Lower lobe of right lung (tissue), 2 donors: ENCODE measurements at regions not wholly inside any gene's neighbourhood (a gene's known extent, or its start where the extent isn't known, plus 50 kb on each side); places are given as distances from the start of the nearest gene placed in this dataset.

Experiments
- ATAC-seq, 2 donors: fragments of 200-7000 bp; cut with Tn5 transposase; one replicate each; pipeline ENCODE4 v1.9.1; 2020 to 2022; ENCODE audit warnings: mild to moderate bottlenecking in 2 of 2, moderate library complexity in 2 of 2
- DNase-seq: peaks from one replicate; pipeline ENCODE4 v3.0.0-alpha.2; 2020
- H3K27ac ChIP-seq: fragments of 200-600 bp; one replicate; pipeline ENCODE4 v1.8.0; 2022
- H3K27me3 ChIP-seq: fragments of 200-600 bp; one replicate; pipeline ENCODE4 v1.8.0; 2022; ENCODE audit warnings: low read depth
- H3K36me3 ChIP-seq: fragments of 200-600 bp; one replicate; pipeline ENCODE4 v1.8.0; 2022; ENCODE audit warnings: mild to moderate bottlenecking
- H3K4me1 ChIP-seq: fragments of 200-600 bp; one replicate; pipeline ENCODE4 v1.8.0; 2022
- H3K4me3 ChIP-seq: fragments of 200-600 bp; one replicate; pipeline ENCODE4 v1.8.0; 2022; ENCODE audit warnings: mild to moderate bottlenecking
- H3K9me3 ChIP-seq: fragments of 200-600 bp; one replicate; pipeline ENCODE4 v1.8.0; 2022
- intact Hi-C: fragments of 100-400 bp; cut with DNase I; formaldehyde crosslinking; loops from one replicate; pipeline ENCODE4 v1.11.0; 2022
- TF ChIP-seq, protein P1 (sequence below): fragments of 200-600 bp; IDR thresholded peaks from one replicate; pipeline ENCODE4 v1.8.0; 2022; ENCODE audit warnings: antibody characterized with exemption, mild to moderate bottlenecking
- donor health status: DM: no; HTN: yes; CAD: no; lungs with severe emphysema.

DNA sequence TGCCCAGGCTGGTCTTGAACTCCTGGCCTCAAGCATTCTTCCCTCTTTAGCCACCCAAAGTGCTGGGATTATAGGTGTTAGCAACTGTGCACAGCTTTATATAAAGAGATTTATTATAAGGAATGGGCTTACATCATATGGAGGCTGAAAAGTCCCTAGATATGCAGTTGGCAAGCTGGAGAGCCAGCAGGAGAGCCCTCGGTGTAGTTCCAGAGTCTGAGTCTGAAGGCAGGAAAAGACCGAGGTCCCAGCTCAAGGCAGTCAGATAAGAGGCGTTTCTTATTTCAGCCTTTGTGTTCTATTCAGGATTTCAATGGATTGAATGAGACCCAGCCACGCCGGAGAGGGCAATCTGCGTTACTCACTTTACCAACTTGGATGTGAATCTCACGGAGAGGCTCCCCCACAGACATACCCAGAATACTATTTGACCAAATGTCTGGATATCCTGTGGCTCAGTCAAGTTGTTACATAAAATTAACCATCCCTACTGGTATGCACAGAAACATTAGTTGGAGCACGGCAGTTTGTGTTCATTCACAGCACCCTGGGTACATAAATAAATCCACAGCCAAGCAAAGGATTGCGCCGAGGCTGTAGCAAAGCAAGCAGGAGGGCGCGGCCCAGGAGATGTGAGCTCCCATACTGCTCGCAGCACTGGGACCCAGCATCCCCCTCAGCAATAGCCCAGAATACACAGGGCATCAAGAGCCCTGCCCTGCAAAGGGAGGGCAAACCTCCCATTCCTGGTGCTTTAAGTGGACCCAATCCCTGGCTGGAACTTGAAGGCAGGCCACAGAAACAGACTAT, 158.4 kb upstream of the ZNF32 start:
- DNase-seq, result no peak
- H3K27me3 ChIP-seq, result no peaks in the 10 kb centered on the region
- H3K4me3 ChIP-seq, result no peak overlapping the region
- ATAC-seq, result no peak
- no peak overlapping the region for H3K27ac ChIP-seq
- intact Hi-C loops, result no loop called here
- TF ChIP-seq, protein P1, sequence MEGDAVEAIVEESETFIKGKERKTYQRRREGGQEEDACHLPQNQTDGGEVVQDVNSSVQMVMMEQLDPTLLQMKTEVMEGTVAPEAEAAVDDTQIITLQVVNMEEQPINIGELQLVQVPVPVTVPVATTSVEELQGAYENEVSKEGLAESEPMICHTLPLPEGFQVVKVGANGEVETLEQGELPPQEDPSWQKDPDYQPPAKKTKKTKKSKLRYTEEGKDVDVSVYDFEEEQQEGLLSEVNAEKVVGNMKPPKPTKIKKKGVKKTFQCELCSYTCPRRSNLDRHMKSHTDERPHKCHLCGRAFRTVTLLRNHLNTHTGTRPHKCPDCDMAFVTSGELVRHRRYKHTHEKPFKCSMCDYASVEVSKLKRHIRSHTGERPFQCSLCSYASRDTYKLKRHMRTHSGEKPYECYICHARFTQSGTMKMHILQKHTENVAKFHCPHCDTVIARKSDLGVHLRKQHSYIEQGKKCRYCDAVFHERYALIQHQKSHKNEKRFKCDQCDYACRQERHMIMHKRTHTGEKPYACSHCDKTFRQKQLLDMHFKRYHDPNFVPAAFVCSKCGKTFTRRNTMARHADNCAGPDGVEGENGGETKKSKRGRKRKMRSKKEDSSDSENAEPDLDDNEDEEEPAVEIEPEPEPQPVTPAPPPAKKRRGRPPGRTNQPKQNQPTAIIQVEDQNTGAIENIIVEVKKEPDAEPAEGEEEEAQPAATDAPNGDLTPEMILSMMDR, result no peak
- H3K4me1 ChIP-seq, result peaks cover 14% of the 10 kb centered on the region
- H3K36me3 ChIP-seq, result no peaks in the 10 kb centered on the region
- no peaks in the 10 kb centered on the region for H3K9me3 ChIP-seq

DNA sequence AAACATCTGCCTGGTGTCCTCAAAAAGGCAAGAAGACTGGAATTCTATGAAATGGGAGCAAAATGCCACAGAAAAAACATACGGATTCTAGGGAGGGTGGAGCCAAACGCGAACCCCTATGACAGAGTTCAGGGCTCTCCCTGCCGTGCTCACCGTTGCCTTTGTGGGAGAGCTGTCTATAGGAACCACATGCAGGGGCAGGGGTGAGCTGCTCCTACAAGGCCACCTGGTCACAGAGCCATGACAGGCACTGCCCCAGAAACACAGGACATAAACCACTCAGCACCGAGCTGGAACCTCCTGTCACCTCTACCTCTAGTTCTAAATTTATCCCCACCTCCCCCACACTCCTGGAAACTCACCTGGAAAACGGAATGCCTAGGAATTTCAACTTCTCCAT, 155.1 kb upstream of the ZNF32 start:
- Histone ChIP-seq H3K27ac (no peak overlapping the region), H3K9me3 (no peaks in the 10 kb centered on the region), H3K4me1 (no peaks in the 10 kb centered on the region), H3K36me3 (no peaks in the 10 kb centered on the region), H3K4me3 (no peak overlapping the region), H3K27me3 (no peaks in the 10 kb centered on the region)
- TF ChIP-seq, protein P1, result no peak
- no peak for DNase-seq
- intact Hi-C loops, result no loop called here
- ATAC-seq, result no peak

DNA sequence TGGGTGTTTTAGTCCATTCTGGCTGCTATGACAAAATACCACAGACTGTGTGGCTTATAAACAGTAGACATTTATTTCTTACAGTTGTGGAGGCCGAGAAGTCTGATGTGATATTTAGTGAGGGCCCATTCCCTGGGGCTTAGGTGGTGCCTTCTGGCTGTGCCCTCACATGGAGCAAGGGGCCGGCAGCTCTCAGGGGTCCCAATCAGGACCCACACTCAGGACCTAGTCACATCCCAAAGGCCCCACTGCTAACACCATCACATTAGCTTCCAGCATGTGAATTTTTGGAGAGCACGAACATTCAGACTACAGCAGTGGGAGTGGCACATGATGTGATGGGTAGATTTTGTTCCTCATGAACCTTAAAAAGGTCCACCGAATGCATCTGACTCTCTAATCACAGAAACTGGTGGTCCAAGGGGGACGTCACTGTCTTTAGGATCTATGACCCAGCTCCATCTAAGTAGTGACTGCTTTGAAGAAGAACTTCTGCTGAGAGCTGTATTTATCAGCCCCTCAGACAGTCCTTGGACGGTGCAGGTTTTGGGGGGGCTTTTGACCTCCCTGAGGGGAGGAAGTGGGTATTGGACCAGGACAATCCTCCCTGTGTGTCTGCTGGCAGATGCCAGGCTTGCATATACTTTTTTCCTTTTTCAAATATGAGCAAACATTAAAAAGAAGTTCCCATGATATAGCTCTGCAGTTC, 154.5 kb upstream of the ZNF32 start:
- Histone ChIP-seq H3K27me3 (no peaks in the 10 kb centered on the region), H3K27ac (no peak overlapping the region), H3K36me3 (no peaks in the 10 kb centered on the region), H3K9me3 (no peaks in the 10 kb centered on the region), H3K4me1 (no peaks in the 10 kb centered on the region), H3K4me3 (no peak overlapping the region)
- intact Hi-C loops, result no loop called here
- DNase-seq, result no peak
- TF ChIP-seq, protein P1, result no peak
- no peak for ATAC-seq

DNA sequence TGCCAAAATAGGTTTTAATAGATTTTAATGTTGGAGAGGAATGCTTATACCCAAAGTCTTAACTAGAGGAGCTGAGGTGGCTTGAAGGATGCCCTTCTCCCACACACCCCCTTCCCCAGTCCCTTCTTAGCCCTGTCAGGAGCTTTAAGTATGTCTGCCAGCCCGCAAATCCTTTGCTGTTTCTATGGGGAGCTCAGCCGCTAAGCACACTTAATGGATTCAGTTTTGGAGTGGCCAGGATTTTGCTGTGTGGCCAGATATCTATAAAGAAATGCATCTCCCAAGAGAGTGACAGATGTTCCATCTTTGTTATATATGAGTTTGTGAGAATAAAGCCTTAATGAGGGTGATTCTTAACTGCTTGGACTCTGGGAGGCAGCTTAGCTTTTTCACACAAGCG, 152.9 kb upstream of the ZNF32 start:
- ATAC-seq, result no peak
- DNase-seq, result no peak
- no peaks in the 10 kb centered on the region for H3K27me3 ChIP-seq
- H3K27ac ChIP-seq, result no peak overlapping the region
- no peaks in the 10 kb centered on the region for H3K36me3 ChIP-seq
- no peaks in the 10 kb centered on the region for H3K4me1 ChIP-seq
- H3K4me3 ChIP-seq, result no peak overlapping the region
- intact Hi-C loops, result no loop called here
- no peaks in the 10 kb centered on the region for H3K9me3 ChIP-seq
- TF ChIP-seq, protein P1, result no peak

DNA sequence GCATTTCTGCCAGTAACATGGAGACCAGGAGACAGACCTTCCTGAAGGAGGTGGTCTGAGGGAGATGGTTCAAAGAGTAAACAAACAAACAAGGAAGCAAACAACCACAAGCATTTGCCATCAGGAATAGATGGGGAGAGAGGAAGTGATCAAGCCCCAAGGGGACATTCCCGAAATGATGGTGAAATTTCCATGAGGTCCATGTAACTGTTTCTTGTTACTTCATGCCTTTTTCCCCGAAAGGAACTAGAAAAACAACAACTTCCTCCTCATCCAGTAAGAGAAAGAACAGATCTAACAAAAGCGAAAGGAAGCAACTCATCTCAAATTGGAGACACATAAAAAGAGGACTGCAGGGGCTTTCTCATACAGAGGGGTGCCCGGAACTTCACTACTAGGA, 152.5 kb upstream of the ZNF32 start:
- TF ChIP-seq, protein P1, result no peak
- H3K9me3 ChIP-seq, result no peaks in the 10 kb centered on the region
- ATAC-seq, result no peak
- no peak overlapping the region for H3K27ac ChIP-seq
- H3K36me3 ChIP-seq, result no peaks in the 10 kb centered on the region
- H3K4me3 ChIP-seq, result no peak overlapping the region
- no peaks in the 10 kb centered on the region for H3K27me3 ChIP-seq
- no peaks in the 10 kb centered on the region for H3K4me1 ChIP-seq
- DNase-seq, result no peak
- intact Hi-C loops, result no loop called here
